GM10248 (cell line): ENCODE measurements at regions not wholly inside any gene's neighbourhood (a gene's known extent, or its start where the extent isn't known, plus 50 kb on each side); places are given as distances from the start of the nearest gene placed in this dataset.

Source experiments
- CTCF ChIA-PET: fragments of 300-600 bp; sonication (Branson Sonifier 250); formaldehyde crosslinking; extraction: SDS; loops from one replicate; lab custom pipeline; 2021; ENCODE audit warnings: antibody characterized with exemption; lab: Yijun Ruan, JAX
- POLR2A ChIA-PET: fragments of 350-650 bp; sonication (Branson Sonifier 250); formaldehyde crosslinking; extraction: SDS; loops from one replicate; lab custom pipeline; 2020; ENCODE audit warnings: antibody characterized with exemption; lab: Yijun Ruan, JAX
- DNase-seq: peaks from one replicate; pipeline ENCODE4 v3.0.0; 2012; ENCODE audit errors: extremely low spot score
- TF ChIP-seq, protein P1 (sequence below): IDR thresholded peaks from 2 replicates; pipeline ENCODE4 v1.5.1; 2012; ENCODE audit warnings: mild to moderate bottlenecking, low read depth; ENCODE audit errors: extremely low read depth, missing control alignments, control extremely low read depth

DNA sequence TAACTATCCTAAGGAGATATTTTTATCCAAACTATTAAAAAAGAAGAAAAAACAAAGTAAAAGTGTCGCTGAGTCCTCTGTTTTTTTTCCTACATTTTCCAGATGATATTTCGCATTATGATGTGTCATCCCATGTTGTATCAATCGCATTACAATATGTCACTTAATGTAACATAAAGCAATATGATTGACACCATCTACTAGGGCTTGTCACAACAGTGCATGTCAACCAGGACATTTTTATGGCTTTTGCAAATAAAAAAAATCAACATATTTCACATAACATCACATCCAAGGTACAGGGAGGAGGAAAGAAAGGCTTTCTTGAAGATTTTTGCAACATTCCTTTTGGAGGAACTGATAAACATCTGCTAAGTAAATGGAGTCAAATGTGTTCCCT lies 308.9 kb downstream of the ETAA1 start:
- CTCF ChIA-PET, result no interaction called here
- POLR2A ChIA-PET, result no interaction called here
- no peak for DNase-seq
- TF ChIP-seq, protein P1, sequence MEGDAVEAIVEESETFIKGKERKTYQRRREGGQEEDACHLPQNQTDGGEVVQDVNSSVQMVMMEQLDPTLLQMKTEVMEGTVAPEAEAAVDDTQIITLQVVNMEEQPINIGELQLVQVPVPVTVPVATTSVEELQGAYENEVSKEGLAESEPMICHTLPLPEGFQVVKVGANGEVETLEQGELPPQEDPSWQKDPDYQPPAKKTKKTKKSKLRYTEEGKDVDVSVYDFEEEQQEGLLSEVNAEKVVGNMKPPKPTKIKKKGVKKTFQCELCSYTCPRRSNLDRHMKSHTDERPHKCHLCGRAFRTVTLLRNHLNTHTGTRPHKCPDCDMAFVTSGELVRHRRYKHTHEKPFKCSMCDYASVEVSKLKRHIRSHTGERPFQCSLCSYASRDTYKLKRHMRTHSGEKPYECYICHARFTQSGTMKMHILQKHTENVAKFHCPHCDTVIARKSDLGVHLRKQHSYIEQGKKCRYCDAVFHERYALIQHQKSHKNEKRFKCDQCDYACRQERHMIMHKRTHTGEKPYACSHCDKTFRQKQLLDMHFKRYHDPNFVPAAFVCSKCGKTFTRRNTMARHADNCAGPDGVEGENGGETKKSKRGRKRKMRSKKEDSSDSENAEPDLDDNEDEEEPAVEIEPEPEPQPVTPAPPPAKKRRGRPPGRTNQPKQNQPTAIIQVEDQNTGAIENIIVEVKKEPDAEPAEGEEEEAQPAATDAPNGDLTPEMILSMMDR, result no peak

DNA sequence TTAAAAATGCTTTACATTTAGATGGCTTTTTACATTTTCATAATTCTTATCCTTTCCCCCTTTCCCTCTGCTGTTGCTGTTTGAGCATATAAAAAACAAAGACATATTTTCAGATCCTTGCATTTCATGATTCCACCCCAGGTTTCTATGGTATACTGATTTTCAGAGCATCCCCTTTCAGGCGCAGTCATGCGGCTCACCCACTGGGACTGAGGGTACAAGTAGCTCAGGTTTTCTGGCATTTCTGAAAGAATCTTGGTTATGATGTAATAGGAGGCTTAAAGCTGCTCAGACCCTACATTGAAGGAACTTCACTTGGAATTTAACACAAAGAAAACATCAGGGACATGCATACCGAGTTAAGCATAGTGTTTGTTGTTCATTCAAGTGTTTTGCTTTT lies 310.8 kb downstream of the ETAA1 start:
- DNase-seq, result no peak
- CTCF ChIA-PET, result no interaction called here
- POLR2A ChIA-PET, result no interaction called here
- TF ChIP-seq, protein P1, result no peak

DNA sequence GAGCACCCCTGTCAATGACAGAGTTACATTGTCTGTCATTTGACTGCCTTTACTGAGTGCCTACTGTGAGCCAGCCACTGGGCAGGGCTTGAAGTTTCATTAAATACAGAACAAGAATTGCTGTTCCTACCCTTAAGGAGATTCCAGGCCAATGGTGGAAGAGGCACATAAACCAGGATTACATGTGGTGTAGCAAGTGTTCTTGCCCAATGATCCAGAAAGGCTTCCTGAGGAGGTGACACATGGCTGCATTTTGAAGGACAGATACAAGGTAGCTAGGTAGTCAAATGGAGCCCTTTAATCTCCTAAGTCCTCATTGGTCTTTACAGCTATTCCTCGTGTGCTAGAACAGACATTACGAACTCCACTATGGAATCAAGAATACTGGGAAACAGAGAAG lies 312.7 kb downstream of the ETAA1 start:
- DNase-seq, result no peak
- TF ChIP-seq, protein P1, result no peak
- CTCF ChIA-PET, result interaction anchor here (0.9 kb wide), 1 partner anchor 9 kb away, joined by 3 read pairs; no protein-coding TSS in a partner anchor
- POLR2A ChIA-PET, result no interaction called here

DNA sequence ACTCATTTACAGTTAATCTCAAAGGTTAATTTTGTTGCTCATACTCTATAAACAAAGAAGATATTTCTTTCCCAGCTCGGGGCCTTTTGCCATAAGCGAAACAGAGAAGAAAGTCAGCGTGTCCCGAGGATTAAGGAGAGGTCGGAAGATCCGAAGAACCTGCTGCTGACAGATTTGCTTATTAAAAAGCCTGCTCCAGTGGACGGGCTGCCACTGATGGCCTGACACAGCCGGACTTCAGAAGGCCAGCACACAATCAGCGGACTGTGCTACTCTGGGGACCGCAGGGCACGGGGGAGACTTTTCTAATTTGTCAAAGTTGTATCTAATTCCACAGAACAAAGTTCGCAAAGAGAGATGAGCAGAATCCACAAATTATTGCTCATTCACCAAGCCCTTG lies 315.4 kb downstream of the ETAA1 start:
- ChIA-PET CTCF (no interaction called here), POLR2A (no interaction called here)
- DNase-seq, result no peak
- TF ChIP-seq, protein P1, result no peak

DNA sequence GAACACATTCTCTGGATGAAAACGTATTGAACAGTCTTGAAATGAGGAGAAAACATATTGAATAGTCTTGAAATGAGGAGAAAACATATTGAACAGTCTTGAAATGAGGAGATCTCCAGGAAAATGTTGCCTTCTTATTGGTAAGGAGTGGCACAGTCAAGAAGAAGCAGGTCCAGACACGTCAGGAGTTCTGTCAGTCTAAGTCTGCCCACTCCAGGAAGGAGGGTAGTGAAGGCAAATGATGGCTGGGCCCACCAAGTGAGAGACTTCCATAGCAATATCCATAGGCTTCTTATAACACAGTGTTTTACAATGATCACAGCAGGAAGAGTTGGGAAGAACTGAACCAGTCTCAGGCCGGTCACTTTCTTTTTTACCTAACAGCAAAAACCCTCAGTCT lies 316.2 kb downstream of the ETAA1 start:
- POLR2A ChIA-PET, result no interaction called here
- CTCF ChIA-PET, result no interaction called here
- DNase-seq, result no peak

DNA sequence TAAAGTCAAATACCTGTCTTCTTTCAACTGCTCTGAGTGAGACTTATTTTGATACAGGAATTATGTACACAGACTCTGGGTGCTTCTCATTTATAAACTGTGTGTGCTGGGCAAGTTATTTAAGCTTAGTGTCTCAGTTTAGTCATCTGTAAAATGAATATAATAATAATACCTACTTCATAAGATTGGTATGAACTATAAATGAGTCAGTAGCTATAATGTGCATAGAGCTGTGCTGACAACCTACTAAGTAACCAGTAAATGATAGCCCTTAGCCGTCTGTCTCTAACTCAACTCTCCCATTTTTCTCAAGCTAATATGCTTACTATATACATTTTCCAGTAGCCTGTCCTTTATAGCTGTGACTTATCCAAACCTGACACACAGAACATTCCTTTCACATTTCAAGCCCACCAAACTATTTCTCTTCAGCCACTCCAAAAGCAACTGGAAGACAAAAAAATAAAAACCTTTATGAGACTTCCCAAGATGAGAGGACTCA lies 319.8 kb downstream of the ETAA1 start:
- TF ChIP-seq, protein P1, result no peak
- ChIA-PET POLR2A (no interaction called here), CTCF (no interaction called here)
- no peak for DNase-seq

More for the DNA sequence above, 316.2 kb downstream of the ETAA1 start:
- TF ChIP-seq, protein P1, result no peak
